ENCODE measurements at regions not wholly inside any gene's neighbourhood (a gene's known extent, or its start where the extent isn't known, plus 50 kb on each side); places are given as distances from the start of the nearest gene placed in this dataset.

- no peak overlapping the region for H3K4me3 Mint-ChIP-seq
Observed at GRCh38 chr19:30785458-30786137, 413.4 kb downstream of the ZNF536 start.

GRCh38 chr19:30784850-30785457 lies 412.8 kb downstream of the ZNF536 start:
- Mint-ChIP-seq H3K4me3 (no peak overlapping the region), H3K4me1 (no peaks in the 10 kb centered on the region), H3K27ac (no peak overlapping the region), H3K27me3 (ENCODE audit: low read depth) (no peaks in the 10 kb centered on the region; the same call in 1 of the 2 replicates), H3K9me3 (peaks cover 14% of the 10 kb centered on the region), H3K36me3 (peaks cover 13% of the 10 kb centered on the region)
- peak; percentile 97 for ATAC-seq
- DNase-seq (ENCODE audit: low spot score) = peak; percentile 84
- ChIA-PET POLR2A (no interaction called here), CTCF (interaction anchor here (0.5 to 2.8 kb wide), 34 partner anchors 8 to 482 kb away, joined by 3 to 24 read pairs (median 4); no protein-coding TSS in a partner anchor)
- TF ChIP-seq ZNF416 (CRISPR knock-in tag; IDR thresholded peaks at IDR 0.05) (no peak), ZNF512 (CRISPR knock-in tag; IDR thresholded peaks at IDR 0.05; ENCODE audit: borderline replicate concordance) (0 out of 2 replicates have a peak, but pooled peaks have one; percentile 49)
- TF ChIP-seq, protein P1, sequence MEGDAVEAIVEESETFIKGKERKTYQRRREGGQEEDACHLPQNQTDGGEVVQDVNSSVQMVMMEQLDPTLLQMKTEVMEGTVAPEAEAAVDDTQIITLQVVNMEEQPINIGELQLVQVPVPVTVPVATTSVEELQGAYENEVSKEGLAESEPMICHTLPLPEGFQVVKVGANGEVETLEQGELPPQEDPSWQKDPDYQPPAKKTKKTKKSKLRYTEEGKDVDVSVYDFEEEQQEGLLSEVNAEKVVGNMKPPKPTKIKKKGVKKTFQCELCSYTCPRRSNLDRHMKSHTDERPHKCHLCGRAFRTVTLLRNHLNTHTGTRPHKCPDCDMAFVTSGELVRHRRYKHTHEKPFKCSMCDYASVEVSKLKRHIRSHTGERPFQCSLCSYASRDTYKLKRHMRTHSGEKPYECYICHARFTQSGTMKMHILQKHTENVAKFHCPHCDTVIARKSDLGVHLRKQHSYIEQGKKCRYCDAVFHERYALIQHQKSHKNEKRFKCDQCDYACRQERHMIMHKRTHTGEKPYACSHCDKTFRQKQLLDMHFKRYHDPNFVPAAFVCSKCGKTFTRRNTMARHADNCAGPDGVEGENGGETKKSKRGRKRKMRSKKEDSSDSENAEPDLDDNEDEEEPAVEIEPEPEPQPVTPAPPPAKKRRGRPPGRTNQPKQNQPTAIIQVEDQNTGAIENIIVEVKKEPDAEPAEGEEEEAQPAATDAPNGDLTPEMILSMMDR (IDR thresholded peaks at IDR 0.05) = peak; percentile 63

More at GRCh38 chr19:30785458-30786137, 413.4 kb downstream of the ZNF536 start:
- ATAC-seq (no peak; the same call in 1 of the 2 replicates), DNase-seq (ENCODE audit: low spot score) (no peak)
- H3K27me3 Mint-ChIP-seq (ENCODE audit: low read depth) = no peaks in the 10 kb centered on the region; the same call in 1 of the 2 replicates
- H3K36me3 Mint-ChIP-seq = peaks cover 13% of the 10 kb centered on the region
- H3K27ac Mint-ChIP-seq = no peak overlapping the region
- CTCF ChIA-PET = interaction anchor here (0.5 to 2.8 kb wide), 42 partner anchors 11 to 360 kb away, joined by 3 to 24 read pairs (median 4); no protein-coding TSS in a partner anchor
- POLR2A ChIA-PET = no interaction called here
- TF ChIP-seq ZBTB21 (CRISPR knock-in tag; IDR thresholded peaks at IDR 0.05; ENCODE audit: borderline replicate concordance) (no peak), GTF2I (CRISPR knock-in tag; conservative IDR thresholded peaks at IDR 0.05) (no peak), TEAD1 (CRISPR knock-in tag; IDR thresholded peaks at IDR 0.05) (no peak), NR1H2 (CRISPR knock-in tag; IDR thresholded peaks at IDR 0.05) (no peak), ETV6 (CRISPR knock-in tag; IDR thresholded peaks at IDR 0.05) (no peak), CBFB (CRISPR knock-in tag; IDR thresholded peaks at IDR 0.05; ENCODE audit: low read depth) (no peak), MLX (CRISPR knock-in tag; IDR thresholded peaks at IDR 0.05) (no peak)
- TF ChIP-seq, protein P2, sequence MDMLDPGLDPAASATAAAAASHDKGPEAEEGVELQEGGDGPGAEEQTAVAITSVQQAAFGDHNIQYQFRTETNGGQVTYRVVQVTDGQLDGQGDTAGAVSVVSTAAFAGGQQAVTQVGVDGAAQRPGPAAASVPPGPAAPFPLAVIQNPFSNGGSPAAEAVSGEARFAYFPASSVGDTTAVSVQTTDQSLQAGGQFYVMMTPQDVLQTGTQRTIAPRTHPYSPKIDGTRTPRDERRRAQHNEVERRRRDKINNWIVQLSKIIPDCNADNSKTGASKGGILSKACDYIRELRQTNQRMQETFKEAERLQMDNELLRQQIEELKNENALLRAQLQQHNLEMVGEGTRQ (CRISPR knock-in tag; IDR thresholded peaks at IDR 0.05) = no peak
- TF ChIP-seq, protein P3, sequence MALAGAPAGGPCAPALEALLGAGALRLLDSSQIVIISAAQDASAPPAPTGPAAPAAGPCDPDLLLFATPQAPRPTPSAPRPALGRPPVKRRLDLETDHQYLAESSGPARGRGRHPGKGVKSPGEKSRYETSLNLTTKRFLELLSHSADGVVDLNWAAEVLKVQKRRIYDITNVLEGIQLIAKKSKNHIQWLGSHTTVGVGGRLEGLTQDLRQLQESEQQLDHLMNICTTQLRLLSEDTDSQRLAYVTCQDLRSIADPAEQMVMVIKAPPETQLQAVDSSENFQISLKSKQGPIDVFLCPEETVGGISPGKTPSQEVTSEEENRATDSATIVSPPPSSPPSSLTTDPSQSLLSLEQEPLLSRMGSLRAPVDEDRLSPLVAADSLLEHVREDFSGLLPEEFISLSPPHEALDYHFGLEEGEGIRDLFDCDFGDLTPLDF (CRISPR knock-in tag; IDR thresholded peaks at IDR 0.05) = no peak
- TF ChIP-seq, protein P4, sequence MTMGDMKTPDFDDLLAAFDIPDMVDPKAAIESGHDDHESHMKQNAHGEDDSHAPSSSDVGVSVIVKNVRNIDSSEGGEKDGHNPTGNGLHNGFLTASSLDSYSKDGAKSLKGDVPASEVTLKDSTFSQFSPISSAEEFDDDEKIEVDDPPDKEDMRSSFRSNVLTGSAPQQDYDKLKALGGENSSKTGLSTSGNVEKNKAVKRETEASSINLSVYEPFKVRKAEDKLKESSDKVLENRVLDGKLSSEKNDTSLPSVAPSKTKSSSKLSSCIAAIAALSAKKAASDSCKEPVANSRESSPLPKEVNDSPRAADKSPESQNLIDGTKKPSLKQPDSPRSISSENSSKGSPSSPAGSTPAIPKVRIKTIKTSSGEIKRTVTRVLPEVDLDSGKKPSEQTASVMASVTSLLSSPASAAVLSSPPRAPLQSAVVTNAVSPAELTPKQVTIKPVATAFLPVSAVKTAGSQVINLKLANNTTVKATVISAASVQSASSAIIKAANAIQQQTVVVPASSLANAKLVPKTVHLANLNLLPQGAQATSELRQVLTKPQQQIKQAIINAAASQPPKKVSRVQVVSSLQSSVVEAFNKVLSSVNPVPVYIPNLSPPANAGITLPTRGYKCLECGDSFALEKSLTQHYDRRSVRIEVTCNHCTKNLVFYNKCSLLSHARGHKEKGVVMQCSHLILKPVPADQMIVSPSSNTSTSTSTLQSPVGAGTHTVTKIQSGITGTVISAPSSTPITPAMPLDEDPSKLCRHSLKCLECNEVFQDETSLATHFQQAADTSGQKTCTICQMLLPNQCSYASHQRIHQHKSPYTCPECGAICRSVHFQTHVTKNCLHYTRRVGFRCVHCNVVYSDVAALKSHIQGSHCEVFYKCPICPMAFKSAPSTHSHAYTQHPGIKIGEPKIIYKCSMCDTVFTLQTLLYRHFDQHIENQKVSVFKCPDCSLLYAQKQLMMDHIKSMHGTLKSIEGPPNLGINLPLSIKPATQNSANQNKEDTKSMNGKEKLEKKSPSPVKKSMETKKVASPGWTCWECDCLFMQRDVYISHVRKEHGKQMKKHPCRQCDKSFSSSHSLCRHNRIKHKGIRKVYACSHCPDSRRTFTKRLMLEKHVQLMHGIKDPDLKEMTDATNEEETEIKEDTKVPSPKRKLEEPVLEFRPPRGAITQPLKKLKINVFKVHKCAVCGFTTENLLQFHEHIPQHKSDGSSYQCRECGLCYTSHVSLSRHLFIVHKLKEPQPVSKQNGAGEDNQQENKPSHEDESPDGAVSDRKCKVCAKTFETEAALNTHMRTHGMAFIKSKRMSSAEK (CRISPR knock-in tag; IDR thresholded peaks at IDR 0.05; ENCODE audit: borderline replicate concordance) = no peak
- H3K4me1 Mint-ChIP-seq = no peaks in the 10 kb centered on the region
- H3K9me3 Mint-ChIP-seq = peaks cover 15% of the 10 kb centered on the region
